ENCODE measurements at regions not wholly inside any gene's neighbourhood (a gene's known extent, or its start where the extent isn't known, plus 50 kb on each side); places are given as distances from the start of the nearest gene placed in this dataset.

DNA sequence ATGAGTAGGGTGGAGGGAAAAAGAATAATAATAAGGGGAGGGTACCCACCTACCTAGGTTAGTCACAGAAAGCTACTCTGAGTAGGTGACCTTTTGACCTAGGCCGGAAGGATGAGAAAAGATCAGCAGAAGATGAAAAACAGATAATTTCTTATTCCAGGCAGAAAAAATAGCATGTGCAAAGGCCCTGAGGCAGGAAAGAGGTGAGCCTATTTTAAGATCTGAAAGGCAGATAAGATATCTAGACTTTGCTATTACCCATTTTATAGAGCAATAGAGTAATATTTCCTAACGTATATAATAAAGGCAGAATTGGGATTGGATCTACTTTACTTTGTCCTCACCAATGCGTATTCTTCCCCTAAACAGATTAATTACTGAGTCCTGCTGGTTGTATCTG is 393.9 kb upstream of the MPDZ start:
- TF ChIP-seq, protein P1, sequence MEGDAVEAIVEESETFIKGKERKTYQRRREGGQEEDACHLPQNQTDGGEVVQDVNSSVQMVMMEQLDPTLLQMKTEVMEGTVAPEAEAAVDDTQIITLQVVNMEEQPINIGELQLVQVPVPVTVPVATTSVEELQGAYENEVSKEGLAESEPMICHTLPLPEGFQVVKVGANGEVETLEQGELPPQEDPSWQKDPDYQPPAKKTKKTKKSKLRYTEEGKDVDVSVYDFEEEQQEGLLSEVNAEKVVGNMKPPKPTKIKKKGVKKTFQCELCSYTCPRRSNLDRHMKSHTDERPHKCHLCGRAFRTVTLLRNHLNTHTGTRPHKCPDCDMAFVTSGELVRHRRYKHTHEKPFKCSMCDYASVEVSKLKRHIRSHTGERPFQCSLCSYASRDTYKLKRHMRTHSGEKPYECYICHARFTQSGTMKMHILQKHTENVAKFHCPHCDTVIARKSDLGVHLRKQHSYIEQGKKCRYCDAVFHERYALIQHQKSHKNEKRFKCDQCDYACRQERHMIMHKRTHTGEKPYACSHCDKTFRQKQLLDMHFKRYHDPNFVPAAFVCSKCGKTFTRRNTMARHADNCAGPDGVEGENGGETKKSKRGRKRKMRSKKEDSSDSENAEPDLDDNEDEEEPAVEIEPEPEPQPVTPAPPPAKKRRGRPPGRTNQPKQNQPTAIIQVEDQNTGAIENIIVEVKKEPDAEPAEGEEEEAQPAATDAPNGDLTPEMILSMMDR (IDR thresholded peaks at IDR 0.05): no peak
- TF ChIP-seq EP300 (IDR thresholded peaks at IDR 0.05) (no peak), POLR2A (IDR thresholded peaks at IDR 0.05) (no peak)
